Right lobe of liver (tissue), 6 donors: ENCODE measurements at regions not wholly inside any gene's neighbourhood (a gene's known extent, or its start where the extent isn't known, plus 50 kb on each side); places are given as distances from the start of the nearest gene placed in this dataset.

Experiments
- ATAC-seq, 4 donors: fragments of 200-7000 bp; cut with Tn5 transposase; one replicate each; pipeline ENCODE4 v1.9.1; 2020; ENCODE audit warnings: mild to moderate bottlenecking in 4 of 4, moderate library complexity in 4 of 4
- DNase-seq, 3 donors: peaks; one replicate each; pipeline ENCODE4 v3.0.0-alpha.2; 2020
- H3K27ac ChIP-seq, 3 donors: fragments of 200-600 bp; one replicate each; pipeline ENCODE4 v1.8.0; 2022
- H3K27me3 ChIP-seq, 2 donors: fragments of 200-600 bp; one replicate each; pipeline ENCODE4 v1.8.0; 2022
- H3K36me3 ChIP-seq, 4 donors: fragments of 200-600 bp; sonication (generic) in 1 of 4; one replicate each; pipeline versions ENCODE4 v1.5.1 to v1.8.0; 2017 to 2022; ENCODE audit warnings: control low read depth in 1 of 4
- H3K4me1 ChIP-seq, 4 donors: fragments of 200-600 bp; sonication (generic) in 1 of 4; one replicate each; pipeline versions ENCODE4 v1.5.1 to v1.8.0; 2017 to 2022; ENCODE audit warnings: control low read depth in 1 of 4
- H3K4me3 ChIP-seq, 3 donors: fragments of 200-600 bp; one replicate each; pipeline ENCODE4 v1.8.0; 2022
- H3K9me3 ChIP-seq, 4 donors: fragments of 200-600 bp; sonication (generic) in 1 of 4; one replicate each; pipeline versions ENCODE4 v1.5.1 to v1.8.0; 2017 to 2022; ENCODE audit warnings: control low read depth in 1 of 4
- POLR2A ChIP-seq: fragments of 450-650 bp; IDR thresholded peaks from one replicate; pipeline ENCODE4 v1.6.1; 2017; ENCODE audit warnings: antibody characterized with exemption, mild to moderate bottlenecking
- WGBS: methylation state at CpG from one replicate; pipeline ENCODE4 v1.1.6; 2018; ENCODE audit warnings: low coverage, low lambda C conversion rate; ENCODE audit not compliant: insufficient coverage; ENCODE audit errors: missing lambda C conversion rate; 5-methylcytosine and 5-hydroxymethylcytosine counted together
- intact Hi-C, 2 donors: fragments of 100-400 bp; cut with DNase I; formaldehyde crosslinking; loops; one replicate each; pipeline versions ENCODE4 v1.11.2 to v1.14.1; 2022
- TF ChIP-seq, protein P1 (sequence below), 4 donors: fragments of 200-600 bp in 3 of 4; fragments of 450-650 bp in 1 of 4; IDR thresholded peaks; one replicate each; pipeline versions ENCODE4 v1.5.1 to v1.8.0; 2016 to 2022; ENCODE audit warnings: antibody characterized with exemption in 4 of 4, mild to moderate bottlenecking in 2 of 4
- donor health status: DM: no; HTN: yes; CAD: no.
- donor health status: DM: no; HTN: no; CAD: no.
- donor health status: DM: no; HTN: no; CAD: no.
- donor health status: DM: no; HTN: yes; CAD: no.
- donor health status: DM: no; HTN: yes; CAD: no.

DNA sequence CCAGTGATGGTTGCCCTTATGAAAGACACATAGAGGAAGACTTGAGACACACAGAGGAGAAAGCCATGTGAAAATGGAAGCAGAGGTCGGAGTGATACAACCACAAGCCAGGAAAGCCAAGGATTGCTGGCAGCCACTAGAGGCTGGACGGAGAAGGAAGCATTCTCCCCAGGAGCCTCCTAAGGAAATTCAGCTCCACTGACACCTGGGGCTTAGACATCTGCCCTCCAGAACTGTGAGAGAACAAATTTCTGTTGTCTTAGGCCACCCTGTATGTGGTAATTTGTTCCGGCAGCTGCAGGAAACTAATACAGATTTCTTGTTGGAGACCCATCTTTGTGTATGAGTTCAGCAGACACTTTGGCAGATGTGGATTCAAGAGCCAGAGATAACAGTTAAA, 126.9 kb upstream of the ATP1A1 start:
- H3K4me3 ChIP-seq = no peak overlapping the region
- ATAC-seq = no peak
- H3K27ac ChIP-seq = no peak overlapping the region
- no peaks in the 10 kb centered on the region for H3K27me3 ChIP-seq
- TF ChIP-seq POLR2A = no peak
- TF ChIP-seq, protein P1, sequence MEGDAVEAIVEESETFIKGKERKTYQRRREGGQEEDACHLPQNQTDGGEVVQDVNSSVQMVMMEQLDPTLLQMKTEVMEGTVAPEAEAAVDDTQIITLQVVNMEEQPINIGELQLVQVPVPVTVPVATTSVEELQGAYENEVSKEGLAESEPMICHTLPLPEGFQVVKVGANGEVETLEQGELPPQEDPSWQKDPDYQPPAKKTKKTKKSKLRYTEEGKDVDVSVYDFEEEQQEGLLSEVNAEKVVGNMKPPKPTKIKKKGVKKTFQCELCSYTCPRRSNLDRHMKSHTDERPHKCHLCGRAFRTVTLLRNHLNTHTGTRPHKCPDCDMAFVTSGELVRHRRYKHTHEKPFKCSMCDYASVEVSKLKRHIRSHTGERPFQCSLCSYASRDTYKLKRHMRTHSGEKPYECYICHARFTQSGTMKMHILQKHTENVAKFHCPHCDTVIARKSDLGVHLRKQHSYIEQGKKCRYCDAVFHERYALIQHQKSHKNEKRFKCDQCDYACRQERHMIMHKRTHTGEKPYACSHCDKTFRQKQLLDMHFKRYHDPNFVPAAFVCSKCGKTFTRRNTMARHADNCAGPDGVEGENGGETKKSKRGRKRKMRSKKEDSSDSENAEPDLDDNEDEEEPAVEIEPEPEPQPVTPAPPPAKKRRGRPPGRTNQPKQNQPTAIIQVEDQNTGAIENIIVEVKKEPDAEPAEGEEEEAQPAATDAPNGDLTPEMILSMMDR (IDR thresholded peaks at IDR 0.05) = no peak
- WGBS = 66% methylated on average over 3 of the region's 3 CpGs
- intact Hi-C loops = no loop called here
- no peaks in the 10 kb centered on the region for H3K36me3 ChIP-seq
- H3K4me1 ChIP-seq = peaks cover 0 to 8% (median 0%) of the 10 kb centered on the region in 4 donors
- no peak for DNase-seq
- no peaks in the 10 kb centered on the region for H3K9me3 ChIP-seq

DNA sequence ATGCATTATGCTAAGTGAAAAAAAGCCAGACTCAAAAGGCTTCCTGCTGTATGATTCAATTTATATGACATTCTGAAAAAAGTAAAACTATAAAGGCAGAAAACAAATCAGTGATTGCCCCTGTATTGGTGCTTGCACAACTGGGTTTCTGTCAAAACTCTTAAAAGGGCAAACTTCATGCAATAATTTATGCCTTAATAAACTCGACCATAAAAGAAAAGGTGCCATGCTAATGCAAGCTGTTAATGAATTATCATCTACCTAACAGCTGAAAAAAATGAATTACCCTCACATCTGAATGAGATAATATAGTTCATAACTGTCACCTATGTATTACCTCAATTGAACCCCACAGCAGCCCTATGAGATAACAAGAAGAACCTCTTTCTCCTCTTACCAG, 120.8 kb upstream of the ATP1A1 start:
- WGBS = 31% methylated on average over 1 of the region's 1 CpG

GRCh38 chr1:116252785-116253184, 120.3 kb upstream of the ATP1A1 start:
- no peak for TF ChIP-seq POLR2A
- TF ChIP-seq, protein P1 (IDR thresholded peaks at IDR 0.05) = no peak
- no peak for DNase-seq
- Histone ChIP-seq H3K9me3 (no peaks in the 10 kb centered on the region), H3K27ac (no peak overlapping the region), H3K4me3 (no peak overlapping the region), H3K4me1 (peaks cover 0 to 9% (median 0%) of the 10 kb centered on the region in 4 donors), H3K36me3 (no peaks in the 10 kb centered on the region), H3K27me3 (no peaks in the 10 kb centered on the region)
- ATAC-seq = no peak
- intact Hi-C loops = no loop called here

More for the DNA sequence above, 120.8 kb upstream of the ATP1A1 start:
- H3K27ac ChIP-seq = no peak overlapping the region
- no peak overlapping the region for H3K4me3 ChIP-seq
- ATAC-seq (no peak), DNase-seq (no peak)
- no peaks in the 10 kb centered on the region for H3K27me3 ChIP-seq
- TF ChIP-seq, protein P1 (IDR thresholded peaks at IDR 0.05) = no peak
- no peak for TF ChIP-seq POLR2A
- H3K9me3 ChIP-seq = no peaks in the 10 kb centered on the region
- H3K36me3 ChIP-seq = no peaks in the 10 kb centered on the region
- intact Hi-C loops = no loop called here
- peaks cover 0 to 9% (median 0%) of the 10 kb centered on the region in 4 donors for H3K4me1 ChIP-seq

GRCh38 chr1:116253566-116254382, 119.3 kb upstream of the ATP1A1 start:
- Histone ChIP-seq H3K4me3 (no peak overlapping the region), H3K36me3 (no peaks in the 10 kb centered on the region), H3K27me3 (no peaks in the 10 kb centered on the region), H3K27ac (no peak overlapping the region), H3K4me1 (peaks cover 0 to 9% (median 0%) of the 10 kb centered on the region in 4 donors), H3K9me3 (no peaks in the 10 kb centered on the region)
- TF ChIP-seq, protein P1 (IDR thresholded peaks at IDR 0.05) = no peak
- TF ChIP-seq POLR2A = no peak
- intact Hi-C loops = no loop called here
- ATAC-seq (no peak), DNase-seq (no peak)
- 78% methylated on average over 5 of the region's 5 CpGs for WGBS
